COLO668 (cell line): ENCODE measurements at regions not wholly inside any gene's neighbourhood (a gene's known extent, or its start where the extent isn't known, plus 50 kb on each side); places are given as distances from the start of the nearest gene placed in this dataset.

Experiments
- DNase-seq: peaks from one replicate; lab custom pipeline; 2025; ENCODE audit not compliant: unreplicated experiment; lab: John Stamatoyannopoulos, UW

- DNase-seq: no peak
These were observed 459.4 kb upstream of the HNRNPA3 start for GRCh38 chr2:176753205-176753604.

GRCh38 chr2:176753752-176754474 is 458.7 kb upstream of the HNRNPA3 start:
- DNase-seq: no peak

DNA sequence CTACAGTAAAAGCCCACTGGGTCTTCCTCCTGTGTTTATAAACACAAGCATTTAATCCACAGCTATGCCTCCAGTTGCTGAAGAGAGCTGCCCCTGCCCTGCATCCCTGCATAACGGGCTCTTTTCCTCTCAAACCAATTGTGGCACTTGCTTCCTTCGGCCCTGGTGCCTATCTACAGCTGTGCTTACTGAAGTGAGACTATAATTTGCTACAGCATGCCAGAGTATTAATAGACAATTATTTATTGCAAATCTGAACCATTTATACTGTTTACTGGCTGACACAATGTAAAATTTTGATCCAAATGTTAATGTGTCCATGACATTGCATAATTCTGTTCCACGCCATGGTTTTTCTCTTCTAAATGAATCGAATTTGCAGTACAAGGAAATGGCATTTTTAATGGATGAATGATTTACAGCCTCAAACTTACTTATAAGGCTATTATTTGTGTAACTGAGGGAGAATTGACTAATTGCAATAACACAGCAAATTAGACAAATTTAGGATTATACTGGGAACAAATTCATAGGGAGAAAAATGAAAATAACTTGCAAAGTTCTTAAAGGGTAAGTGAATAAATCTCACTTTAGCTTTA is 457.0 kb upstream of the HNRNPA3 start:
- no peak for DNase-seq

DNA sequence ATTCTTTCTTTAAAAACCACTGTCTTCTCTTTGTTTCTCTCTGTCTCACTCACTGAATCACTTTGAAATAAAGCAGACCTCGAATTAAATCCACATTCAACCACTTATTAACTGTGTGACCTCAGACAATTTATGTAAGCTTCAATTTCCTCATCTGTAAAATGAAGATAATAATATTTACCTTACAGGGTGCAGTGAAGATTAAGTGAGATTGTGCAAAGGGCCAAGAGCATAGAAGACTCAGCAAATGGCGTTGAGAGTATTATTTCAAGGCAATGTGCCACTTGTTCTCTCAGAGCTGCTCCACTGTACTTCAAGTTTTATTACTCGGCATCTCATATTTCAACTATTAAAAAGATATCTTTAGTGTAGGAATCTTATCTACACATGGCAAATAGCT is 454.2 kb upstream of the HNRNPA3 start:
- no peak for DNase-seq

GRCh38 chr2:176760439-176760838 is 452.2 kb upstream of the HNRNPA3 start:
- DNase-seq: no peak

- no peak for DNase-seq
These were observed 449.5 kb upstream of the HNRNPA3 start for GRCh38 chr2:176763130-176763529.

DNA sequence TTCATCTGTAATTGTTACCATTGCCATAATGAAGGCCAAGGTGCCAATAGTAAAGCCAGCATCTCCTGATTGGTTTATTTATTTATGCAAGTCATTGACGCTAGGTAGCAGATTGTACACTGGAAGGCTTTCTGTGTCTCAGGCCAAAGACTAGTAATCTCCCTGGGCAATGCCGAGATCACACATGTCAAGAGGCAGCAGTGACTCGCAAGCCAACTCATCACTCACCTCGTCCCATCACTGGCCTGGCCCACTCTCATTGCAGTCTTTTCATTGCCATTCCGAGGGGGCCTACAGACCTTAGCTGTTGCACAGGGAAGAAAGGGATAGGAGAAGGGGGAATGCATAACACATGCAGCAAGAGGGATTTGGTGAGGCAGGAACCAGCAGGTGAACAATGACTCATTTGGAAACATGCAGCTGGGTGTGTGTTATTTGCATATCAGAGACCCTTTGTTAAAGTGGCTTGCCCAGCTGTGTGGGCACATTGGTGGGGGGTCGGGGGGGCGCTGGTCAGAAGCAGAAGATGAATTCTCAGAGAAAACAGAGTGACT is 448.7 kb upstream of the HNRNPA3 start:
- peak; percentile 12 for DNase-seq

DNA sequence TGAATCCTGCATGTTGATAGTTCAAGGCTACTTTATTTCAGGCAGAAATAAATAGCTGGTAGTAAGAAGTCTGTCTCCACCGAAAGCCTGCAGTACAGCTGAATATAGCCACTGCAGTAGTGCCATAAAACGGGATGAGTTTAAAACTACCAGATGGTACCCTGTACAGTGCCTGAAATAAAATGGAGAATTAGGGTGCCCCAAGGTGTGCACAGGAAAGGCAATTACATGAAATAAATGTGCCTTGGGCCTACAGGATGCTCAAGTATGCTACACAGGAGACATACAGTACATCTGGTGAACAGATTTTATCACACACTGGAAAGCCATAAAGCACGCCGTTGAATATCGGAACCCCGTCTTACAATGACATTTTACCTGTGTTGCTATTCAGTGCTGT is 447.7 kb upstream of the HNRNPA3 start:
- DNase-seq: no peak

- no peak for DNase-seq
These were observed 446.6 kb upstream of the HNRNPA3 start for GRCh38 chr2:176766005-176766404.

DNA sequence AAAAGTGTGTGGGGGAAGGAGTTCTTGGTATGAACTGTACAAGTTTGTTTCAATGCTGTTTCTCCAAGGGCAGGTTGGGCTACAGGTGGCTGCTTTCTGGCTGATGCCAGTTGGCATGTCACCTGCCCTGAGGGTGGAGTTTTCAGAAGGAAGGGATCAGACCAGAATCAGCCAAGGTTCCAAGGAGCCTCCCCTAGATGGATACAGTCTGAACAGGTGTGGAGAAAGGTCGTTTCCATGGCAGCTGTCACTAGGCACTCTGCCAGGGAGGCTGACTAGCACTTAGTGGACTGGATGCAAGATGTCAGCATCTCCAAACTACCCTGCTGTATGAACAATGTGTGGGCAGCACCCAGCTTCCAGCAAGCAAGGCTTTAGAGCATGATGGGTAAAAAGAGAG is 444.4 kb upstream of the HNRNPA3 start:
- peak; percentile 54 for DNase-seq

GRCh38 chr2:176769021-176769420 is 443.6 kb upstream of the HNRNPA3 start:
- DNase-seq: no peak

DNA sequence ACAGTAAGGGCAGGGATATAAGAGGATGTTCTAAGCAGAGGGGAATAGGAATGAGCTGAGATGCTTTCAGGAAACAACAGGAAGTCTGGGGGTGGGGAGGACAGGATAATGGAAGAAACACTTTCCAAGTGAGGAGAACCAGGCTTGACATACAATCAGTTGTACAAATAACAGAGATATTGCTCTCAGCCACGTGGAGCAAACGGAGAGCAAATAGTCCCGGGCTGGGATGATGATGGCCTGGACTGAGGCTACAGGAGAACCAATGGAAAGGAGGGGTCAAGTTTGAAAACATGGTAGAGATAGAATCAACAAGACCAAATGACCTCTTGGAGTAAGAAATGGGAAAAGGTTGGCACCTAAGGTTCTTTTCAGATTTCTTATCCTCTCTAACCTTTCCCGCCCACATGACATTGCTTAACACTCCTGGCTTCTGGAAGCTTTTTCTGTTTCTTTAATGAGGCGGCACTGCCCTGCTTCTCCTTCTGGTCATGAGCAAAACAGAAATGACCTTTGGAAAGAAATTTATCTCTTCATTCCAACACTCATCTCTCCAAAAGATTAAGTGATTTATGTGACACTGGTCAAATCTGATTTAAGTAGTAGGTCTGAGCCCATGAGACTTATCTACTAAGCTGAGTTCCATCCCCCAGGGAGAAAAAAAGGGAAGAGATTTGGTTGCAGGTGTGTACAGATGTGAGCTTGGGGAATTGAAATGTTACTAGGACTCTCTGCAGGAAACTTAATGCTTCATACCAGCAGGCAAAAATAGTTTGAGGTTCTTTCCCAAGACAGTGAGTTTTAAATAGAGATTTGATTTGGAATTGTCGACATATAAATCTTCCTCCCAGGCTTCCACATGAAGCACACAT is 442.9 kb upstream of the HNRNPA3 start:
- no peak for DNase-seq

- no peak for DNase-seq
These were observed 439.8 kb upstream of the HNRNPA3 start for GRCh38 chr2:176772816-176773215.

GRCh38 chr2:176774766-176775451 is 437.7 kb upstream of the HNRNPA3 start:
- no peak for DNase-seq

- no peak for DNase-seq
These were observed 435.3 kb upstream of the HNRNPA3 start for GRCh38 chr2:176777262-176777661.

- no peak for DNase-seq
These were observed 432.7 kb upstream of the HNRNPA3 start for GRCh38 chr2:176779917-176780316.

DNA sequence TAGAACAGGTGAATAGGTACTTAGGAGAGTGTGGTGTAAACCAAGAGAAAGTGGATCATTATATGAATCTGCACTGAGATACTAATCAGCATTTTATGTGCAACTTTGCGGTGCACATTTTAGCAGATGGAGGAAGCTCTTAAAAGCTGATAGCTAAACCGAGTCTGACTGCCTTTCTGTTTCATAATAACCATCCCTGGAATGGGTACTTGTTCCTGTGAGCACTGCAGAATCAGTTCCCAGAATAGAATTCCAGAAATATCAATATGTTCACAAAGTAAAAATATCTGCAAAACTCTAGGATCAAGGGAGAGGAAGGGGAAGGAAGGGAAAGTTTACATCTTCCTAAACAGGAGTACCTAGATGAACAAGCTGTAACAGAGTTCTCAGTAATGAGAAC is 432.2 kb upstream of the HNRNPA3 start:
- no peak for DNase-seq

- DNase-seq: no peak
These were observed 430.9 kb upstream of the HNRNPA3 start for GRCh38 chr2:176781570-176782217.

DNA sequence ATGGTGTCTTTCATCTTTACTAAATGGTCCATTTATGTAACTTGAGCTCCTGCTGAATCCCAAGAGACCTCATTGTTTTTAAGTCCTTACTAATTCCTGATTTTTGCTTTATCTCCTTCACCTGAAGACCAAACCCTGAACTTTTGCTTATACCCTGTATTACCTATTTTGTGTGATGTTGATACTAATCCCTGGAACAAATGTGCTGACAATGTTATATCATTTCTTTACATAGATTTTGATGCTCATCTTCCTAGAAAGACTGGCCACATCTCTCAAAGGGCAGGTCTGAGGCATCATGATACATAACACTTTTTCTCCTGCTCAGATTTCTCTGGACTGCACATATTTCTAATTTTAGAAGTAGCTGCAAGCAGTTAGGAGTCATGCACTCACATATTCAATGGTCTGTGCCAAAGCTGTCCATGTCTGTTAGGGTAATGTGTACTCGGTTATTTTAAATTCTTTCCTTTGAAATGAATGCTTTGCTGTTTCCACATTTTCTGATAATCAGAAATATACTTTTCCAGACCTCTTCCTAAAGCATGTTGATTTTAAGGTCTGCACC is 427.9 kb upstream of the HNRNPA3 start:
- DNase-seq: no peak

DNA sequence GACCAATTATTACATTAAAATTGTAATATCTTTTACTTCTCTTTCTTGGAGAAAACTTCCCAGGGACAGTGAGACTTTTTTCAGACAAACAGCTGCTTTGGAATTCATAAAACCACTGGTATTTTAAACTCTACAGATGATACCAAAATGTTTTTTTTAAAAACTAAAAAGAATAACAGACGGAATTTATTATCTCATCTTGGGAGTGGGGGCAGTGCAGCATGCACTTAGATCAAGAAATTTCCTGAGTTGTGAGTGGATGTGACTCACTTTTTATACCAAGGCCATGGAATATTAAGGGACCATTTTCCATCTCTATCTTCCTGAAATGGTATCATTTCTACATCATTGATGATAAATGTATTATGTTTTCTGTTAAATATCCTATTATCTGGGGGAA is 422.8 kb upstream of the HNRNPA3 start:
- no peak for DNase-seq
